ENCODE measurements at regions not wholly inside any gene's neighbourhood (a gene's known extent, or its start where the extent isn't known, plus 50 kb on each side); places are given as distances from the start of the nearest gene placed in this dataset.

GRCh38 chr9:119634006-119634405, 264.8 kb upstream of the BRINP1 start:
- H3K9me3 Mint-ChIP-seq (ENCODE audit: unreplicated experiment): peaks cover 41% of the 10 kb centered on the region
- H3K27ac Mint-ChIP-seq (ENCODE audit: low read depth, unreplicated experiment): no peak overlapping the region
- H3K4me3 Mint-ChIP-seq (ENCODE audit: unreplicated experiment): no peak overlapping the region
- no TSS peak for BruUV-seq (replicated peaks)
- POLR2A ChIA-PET: no interaction called here
- no peak for TF ChIP-seq CTCF (IDR thresholded peaks at IDR 0.05; ENCODE audit: unreplicated experiment)
- no peak for DNase-seq (ENCODE audit: unreplicated experiment)
- intact Hi-C loops (cut with micrococcal nuclease): no loop called here
- CTCF ChIA-PET: no interaction called here
- H3K27me3 Mint-ChIP-seq (ENCODE audit: insufficient read depth, unreplicated experiment): no peaks in the 10 kb centered on the region
- H3K36me3 Mint-ChIP-seq (ENCODE audit: insufficient read depth, unreplicated experiment): no peaks in the 10 kb centered on the region
- no peaks in the 10 kb centered on the region for H3K4me1 Mint-ChIP-seq (ENCODE audit: insufficient read depth, unreplicated experiment)

GRCh38 chr9:119611565-119611964, 242.3 kb upstream of the BRINP1 start:
- no peak overlapping the region for H3K27ac Mint-ChIP-seq (ENCODE audit: low read depth, unreplicated experiment)
- no TSS peak for BruUV-seq (replicated peaks)
- no peak overlapping the region for H3K4me3 Mint-ChIP-seq (ENCODE audit: unreplicated experiment)
- no peak for DNase-seq (ENCODE audit: unreplicated experiment)
- no peaks in the 10 kb centered on the region for H3K27me3 Mint-ChIP-seq (ENCODE audit: insufficient read depth, unreplicated experiment)
- intact Hi-C loops (cut with micrococcal nuclease): no loop called here
- TF ChIP-seq CTCF (IDR thresholded peaks at IDR 0.05; ENCODE audit: unreplicated experiment): no peak
- no peaks in the 10 kb centered on the region for H3K36me3 Mint-ChIP-seq (ENCODE audit: insufficient read depth, unreplicated experiment)
- no peaks in the 10 kb centered on the region for H3K4me1 Mint-ChIP-seq (ENCODE audit: insufficient read depth, unreplicated experiment)
- ChIA-PET CTCF (no interaction called here), POLR2A (interaction anchor here (0.7 kb wide), 1 partner anchor 587 kb away, joined by 3 read pairs; no protein-coding TSS in a partner anchor)
- H3K9me3 Mint-ChIP-seq (ENCODE audit: unreplicated experiment): peaks cover 23% of the 10 kb centered on the region

GRCh38 chr9:119609277-119609971, 240.2 kb upstream of the BRINP1 start:
- Mint-ChIP-seq H3K4me3 (ENCODE audit: unreplicated experiment) (no peak overlapping the region), H3K27me3 (ENCODE audit: insufficient read depth, unreplicated experiment) (no peaks in the 10 kb centered on the region), H3K36me3 (ENCODE audit: insufficient read depth, unreplicated experiment) (no peaks in the 10 kb centered on the region), H3K27ac (ENCODE audit: low read depth, unreplicated experiment) (no peak overlapping the region), H3K9me3 (ENCODE audit: unreplicated experiment) (peaks cover 21% of the 10 kb centered on the region), H3K4me1 (ENCODE audit: insufficient read depth, unreplicated experiment) (no peaks in the 10 kb centered on the region)
- DNase-seq (ENCODE audit: unreplicated experiment): no peak
- no TSS peak for BruUV-seq (replicated peaks)
- intact Hi-C loops (cut with micrococcal nuclease): no loop called here
- ChIA-PET POLR2A (no interaction called here), CTCF (interaction anchor here (0.6 to 0.7 kb wide), 2 partner anchors 193 to 433 kb away, joined by 3 read pairs; no protein-coding TSS in a partner anchor)
- no peak for TF ChIP-seq CTCF (IDR thresholded peaks at IDR 0.05; ENCODE audit: unreplicated experiment)

GRCh38 chr9:119601632-119602031, 232.4 kb upstream of the BRINP1 start:
- intact Hi-C loops (cut with micrococcal nuclease): no loop called here
- ChIA-PET POLR2A (no interaction called here), CTCF (no interaction called here)
- Mint-ChIP-seq H3K9me3 (ENCODE audit: unreplicated experiment) (peaks cover 25% of the 10 kb centered on the region), H3K4me3 (ENCODE audit: unreplicated experiment) (no peak overlapping the region), H3K27ac (ENCODE audit: low read depth, unreplicated experiment) (no peak overlapping the region), H3K27me3 (ENCODE audit: insufficient read depth, unreplicated experiment) (no peaks in the 10 kb centered on the region), H3K36me3 (ENCODE audit: insufficient read depth, unreplicated experiment) (no peaks in the 10 kb centered on the region), H3K4me1 (ENCODE audit: insufficient read depth, unreplicated experiment) (no peaks in the 10 kb centered on the region)
- TF ChIP-seq CTCF (IDR thresholded peaks at IDR 0.05; ENCODE audit: unreplicated experiment): no peak
- DNase-seq (ENCODE audit: unreplicated experiment): no peak
- BruUV-seq (replicated peaks): no TSS peak

All from MCF 10A (cell line).